IMR-90 (cell line): ENCODE measurements at regions not wholly inside any gene's neighbourhood (a gene's known extent, or its start where the extent isn't known, plus 50 kb on each side); places are given as distances from the start of the nearest gene placed in this dataset.
A peak's percentile ranks its signal among the peaks of the same experiment; 100 is the strongest.

Source experiments
- ATAC-seq: fragments of 200-7000 bp; cut with Tn5 transposase; 2 replicates; pipeline ENCODE4 v1.9.1; 2020; ENCODE audit warnings: low read depth, mild to moderate bottlenecking, moderate library complexity
- BruUV-seq: library from RNA; stranded (reverse); fragments of 400-500 nt; replicated peaks from 2 replicates; lab custom pipeline; 2021; lab: Mats Ljungman, UMichigan
- CTCF ChIA-PET: fragments of 300-600 bp; formaldehyde crosslinking; extraction: SDS; loops from one replicate; lab custom pipeline; 2021; ENCODE audit warnings: antibody characterized with exemption; lab: Yijun Ruan, JAX
- POLR2A ChIA-PET: fragments of 300-600 bp; sonication (Branson Sonifier 250); formaldehyde crosslinking; loops from one replicate; lab custom pipeline; 2022; ENCODE audit warnings: antibody characterized with exemption; ENCODE audit not compliant: unreplicated experiment; lab: Charles Lee
- DNase-seq: peaks from one replicate; pipeline ENCODE4 v3.0.0; 2013
- H2AFZ ChIP-seq: replicated peaks from 2 replicates; pipeline ENCODE3; 2013; ENCODE audit warnings: low read length, mild to moderate bottlenecking; ENCODE audit not compliant: poor library complexity
- H2AK5ac ChIP-seq: 2 replicates; pipeline ENCODE4 v1.6.1; 2013; ENCODE audit warnings: low read depth, low read length, inconsistent platforms
- H2AK9ac ChIP-seq: replicated peaks from 2 replicates; pipeline ENCODE3; 2013; ENCODE audit warnings: mild to moderate bottlenecking, low read depth, low read length, moderate library complexity; ENCODE audit not compliant: poor library complexity
- H2BK120ac ChIP-seq: 2 replicates; pipeline ENCODE4 v1.6.1; 2013; ENCODE audit warnings: low read depth, low read length, inconsistent platforms
- H2BK15ac ChIP-seq: 3 replicates; pipeline ENCODE4 v1.6.1; 2013; ENCODE audit warnings: low read depth, low read length, inconsistent platforms
- H2BK20ac ChIP-seq: 2 replicates; pipeline ENCODE4 v1.6.1; 2013; ENCODE audit warnings: low read depth, mild to moderate bottlenecking, inconsistent platforms, low read length, moderate library complexity
- H2BK5ac ChIP-seq: 2 replicates; pipeline ENCODE4 v1.6.1; 2013; ENCODE audit warnings: mild to moderate bottlenecking, low read depth, low read length, inconsistent platforms; ENCODE audit not compliant: poor library complexity, severe bottlenecking
- H3K14ac ChIP-seq: replicated peaks from 2 replicates; pipeline ENCODE4 v1.6.1; 2013; ENCODE audit warnings: low read depth, low read length, inconsistent platforms
- H3K18ac ChIP-seq: 2 replicates; pipeline ENCODE4 v1.6.1; 2013; ENCODE audit warnings: low read depth, low read length, control low read depth
- H3K23ac ChIP-seq: 2 replicates; pipeline ENCODE4 v1.6.1; 2013; ENCODE audit warnings: low read depth, low read length, inconsistent platforms
- H3K27ac ChIP-seq: 2 replicates; pipeline ENCODE4 v1.5.1; 2013; ENCODE audit warnings: mild to moderate bottlenecking, control low read depth, low read length; ENCODE audit not compliant: insufficient read depth
- H3K27me3 ChIP-seq: 2 replicates; pipeline ENCODE4 v1.6.1; 2013; ENCODE audit warnings: low read length; ENCODE audit not compliant: control insufficient read depth, insufficient read depth
- H3K36me3 ChIP-seq: 2 replicates; pipeline ENCODE4 v1.6.1; 2013; ENCODE audit warnings: low read length, mixed read lengths; ENCODE audit not compliant: control insufficient read depth, insufficient read depth
- H3K4ac ChIP-seq: 2 replicates; pipeline ENCODE4 v1.6.1; 2013; ENCODE audit warnings: low read depth, low read length, inconsistent platforms
- H3K4me1 ChIP-seq: 2 replicates; pipeline ENCODE4 v1.6.1; 2013; ENCODE audit warnings: low read length, mixed read lengths; ENCODE audit not compliant: control insufficient read depth, insufficient read depth
- H3K4me2 ChIP-seq: 2 replicates; pipeline ENCODE4 v1.6.1; 2013; ENCODE audit warnings: low read depth, mild to moderate bottlenecking, control low read depth, low read length, moderate library complexity
- H3K4me3 ChIP-seq: 2 replicates; pipeline ENCODE4 v1.5.1; 2013; ENCODE audit warnings: low read depth, mild to moderate bottlenecking, control low read depth, low read length, moderate library complexity; ENCODE audit not compliant: insufficient read depth
- H3K56ac ChIP-seq: 2 replicates; pipeline ENCODE4 v1.6.1; 2013; ENCODE audit warnings: low read length, inconsistent platforms; ENCODE audit not compliant: insufficient read depth; ENCODE audit errors: extremely low read depth
- H3K79me1 ChIP-seq, 2 experiments: 2 replicates each; pipeline ENCODE4 v1.6.1; 2013; ENCODE audit warnings: low read length in 2 of 2, inconsistent platforms in 1 of 2, low read depth in 1 of 2
- H3K9ac ChIP-seq: 2 replicates; pipeline ENCODE4 v1.6.1; 2013; ENCODE audit warnings: low read depth, low read length, control low read depth
- H3K9me1 ChIP-seq: 2 replicates; pipeline ENCODE4 v1.6.1; 2013; ENCODE audit warnings: low read length, inconsistent platforms; ENCODE audit not compliant: insufficient read depth
- H3K9me3 ChIP-seq: 2 replicates; pipeline ENCODE4 v1.6.1; 2013; ENCODE audit warnings: low read length; ENCODE audit not compliant: control insufficient read depth, insufficient read depth
- H4K20me1 ChIP-seq: 2 replicates; pipeline ENCODE4 v1.6.1; 2013; ENCODE audit warnings: low read length, inconsistent platforms; ENCODE audit not compliant: insufficient read depth
- H4K5ac ChIP-seq: 2 replicates; pipeline ENCODE4 v1.6.1; 2013; ENCODE audit warnings: mild to moderate bottlenecking, low read depth, low read length, control low read depth
- H4K8ac ChIP-seq, 2 experiments: 2 replicates each; pipeline ENCODE4 v1.6.1; 2013; ENCODE audit warnings: low read depth in 2 of 2, low read length in 2 of 2, control low read depth in 1 of 2, inconsistent platforms in 1 of 2
- H4K91ac ChIP-seq: 2 replicates; pipeline ENCODE4 v1.6.1; 2013; ENCODE audit warnings: low read depth, low read length, inconsistent platforms; ENCODE audit not compliant: insufficient read depth
- FOS ChIP-seq: fragments of 150-350 bp; IDR thresholded peaks from 2 replicates; pipeline ENCODE4 v1.6.1; 2016; ENCODE audit warnings: low read depth, low read length
- POLR2A ChIP-seq: IDR thresholded peaks from 2 replicates; pipeline ENCODE4 v1.6.1; 2012; ENCODE audit warnings: mild to moderate bottlenecking, low read depth, low read length
- RCOR1 ChIP-seq: IDR thresholded peaks from 2 replicates; pipeline ENCODE4 v1.6.1; 2012; ENCODE audit warnings: mild to moderate bottlenecking, low read length, improper control_type of control experiment; ENCODE audit not compliant: insufficient replicate concordance
- RFX5 ChIP-seq: IDR thresholded peaks from 2 replicates; pipeline ENCODE4 v1.8.0; 2012; ENCODE audit warnings: low read depth, mild to moderate bottlenecking, low read length, moderate library complexity
- WGBS, 2 experiments: methylation state at CpG; one replicate each; pipeline versions ENCODE4 v1.1.5 to v1.1.7; 2013; ENCODE audit warnings: missing lambda C conversion rate in 2 of 2; ENCODE audit not compliant: insufficient read length in 1 of 2; ENCODE audit errors: extremely low coverage in 2 of 2; 5-methylcytosine and 5-hydroxymethylcytosine counted together
- dilution Hi-C: fragments of 300-500 bp; cut with HindIII; formaldehyde crosslinking; loops from one replicate; pipeline ENCODE4 v1.14.3; 2018; ENCODE audit warnings: low sequenced_read_pairs; ENCODE audit not compliant: unreplicated experiment
- in situ Hi-C: fragments of 300-500 bp; cut with MboI; formaldehyde crosslinking; loops from 3 replicates; pipeline ENCODE4 v1.14.3; 2019; ENCODE audit warnings: low sequenced_read_pairs, inconsistent platforms, mixed read lengths
- intact Hi-C: fragments of 100-400 bp; cut with micrococcal nuclease; formaldehyde crosslinking; loops from 2 replicates; pipeline ENCODE4 v1.10.0; 2022
- TF ChIP-seq, protein P1 (sequence below): fragments of 150-350 bp; IDR thresholded peaks from 2 replicates; pipeline ENCODE4 v1.6.1; 2017; ENCODE audit warnings: mild to moderate bottlenecking, antibody characterized with exemption, low read length, low read depth

DNA sequence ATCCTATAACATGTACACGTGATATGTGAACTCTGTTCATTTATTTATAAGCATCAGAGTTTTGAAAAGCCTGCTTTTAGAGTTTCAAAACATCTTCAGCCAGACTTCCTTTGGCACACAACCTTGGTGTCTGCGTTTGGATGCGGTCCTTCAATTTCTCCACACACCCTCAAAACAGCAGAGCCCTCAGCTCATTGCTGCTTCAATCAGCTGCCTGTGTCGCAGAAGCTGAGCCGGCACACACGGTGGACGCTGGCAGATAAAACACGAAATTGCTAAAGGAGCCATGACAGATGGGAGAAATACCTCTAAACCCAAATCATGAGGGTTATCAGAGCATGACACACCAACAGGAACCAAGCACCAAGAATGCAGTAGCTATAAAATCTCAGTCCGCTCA, 396.4 kb upstream of the AKR1E2 start:
- no peak for ATAC-seq
- Histone ChIP-seq H2BK5ac (no peak overlapping the region), H2AK5ac (no peak overlapping the region), H3K4me3 (no peak overlapping the region), H3K36me3 (no peaks in the 10 kb centered on the region), H4K8ac (no peak overlapping the region), H3K27ac (no peak overlapping the region), H3K56ac (no peak overlapping the region), H2BK120ac (no peak overlapping the region), H3K4me2 (no peak overlapping the region), H2AFZ (peak overlapping the region; percentile 16), H3K79me1 (no peaks in the 10 kb centered on the region), H3K9ac (no peak overlapping the region), H3K27me3 (no peaks in the 10 kb centered on the region), H4K20me1 (no peaks in the 10 kb centered on the region), H3K9me3 (no peaks in the 10 kb centered on the region; the same call in 1 of the 2 replicates), H3K4me1 (peaks cover 10% of the 10 kb centered on the region), H3K23ac (no peak overlapping the region), H4K91ac (no peak overlapping the region), H3K4ac (peak overlapping the region; percentile 19; the same call in 1 of the 2 replicates), H3K14ac (no peak overlapping the region), H4K5ac (no peak overlapping the region), H2BK20ac (no peak overlapping the region), H3K18ac (no peak overlapping the region), H2AK9ac (no peak overlapping the region), H3K9me1 (peaks cover 5% of the 10 kb centered on the region), H2BK15ac (no peak overlapping the region)
- no peak for DNase-seq
- in situ Hi-C loops (no loop called here), dilution Hi-C loops (no loop called here), intact Hi-C loops (no loop called here)
- WGBS, 2 experiments = no CpG with 5 or more reads among the region's 9 CpGs
- TF ChIP-seq RFX5 (no peak), RCOR1 (no peak), POLR2A (no peak), FOS (no peak)
- TF ChIP-seq, protein P1, sequence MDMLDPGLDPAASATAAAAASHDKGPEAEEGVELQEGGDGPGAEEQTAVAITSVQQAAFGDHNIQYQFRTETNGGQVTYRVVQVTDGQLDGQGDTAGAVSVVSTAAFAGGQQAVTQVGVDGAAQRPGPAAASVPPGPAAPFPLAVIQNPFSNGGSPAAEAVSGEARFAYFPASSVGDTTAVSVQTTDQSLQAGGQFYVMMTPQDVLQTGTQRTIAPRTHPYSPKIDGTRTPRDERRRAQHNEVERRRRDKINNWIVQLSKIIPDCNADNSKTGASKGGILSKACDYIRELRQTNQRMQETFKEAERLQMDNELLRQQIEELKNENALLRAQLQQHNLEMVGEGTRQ = no peak
- BruUV-seq = no TSS peak
- POLR2A ChIA-PET = no interaction called here
- CTCF ChIA-PET = no interaction called here
